Stomach smooth muscle (tissue), 2 donors: ENCODE measurements at regions not wholly inside any gene's neighbourhood (a gene's known extent, or its start where the extent isn't known, plus 50 kb on each side); places are given as distances from the start of the nearest gene placed in this dataset.

ENCODE experiments used
- H3K27ac ChIP-seq: one replicate; pipeline ENCODE4 v1.7.0; 2013; ENCODE audit warnings: mild to moderate bottlenecking, low read length, inconsistent platforms
- H3K27me3 ChIP-seq, 2 donors: one replicate each; pipeline ENCODE4 v1.7.0; 2013; ENCODE audit warnings: low read length in 2 of 2; ENCODE audit not compliant: insufficient read depth in 2 of 2, control insufficient read depth in 1 of 2
- H3K36me3 ChIP-seq, 2 donors: one replicate each; pipeline ENCODE4 v1.7.0; 2013; ENCODE audit warnings: low read length in 2 of 2; ENCODE audit not compliant: control insufficient read depth in 2 of 2, insufficient read depth in 2 of 2
- H3K4me1 ChIP-seq: one replicate; pipeline ENCODE4 v1.7.0; 2013; ENCODE audit warnings: low read length; ENCODE audit not compliant: control insufficient read depth, insufficient read depth
- H3K4me3 ChIP-seq, 2 donors: one replicate each; pipeline ENCODE4 v1.7.0; 2013; ENCODE audit warnings: low read length in 2 of 2
- H3K9ac ChIP-seq, 2 donors: one replicate each; pipeline ENCODE4 v1.7.0; 2013; ENCODE audit warnings: low read length in 2 of 2, mild to moderate bottlenecking in 1 of 2
- H3K9me3 ChIP-seq, 2 donors: one replicate each; pipeline ENCODE4 v1.7.0; 2013; ENCODE audit warnings: low read length in 2 of 2; ENCODE audit not compliant: control insufficient read depth in 2 of 2
- donor health status: healthy.
- donor health status: Pancreatic carcinoma.

DNA sequence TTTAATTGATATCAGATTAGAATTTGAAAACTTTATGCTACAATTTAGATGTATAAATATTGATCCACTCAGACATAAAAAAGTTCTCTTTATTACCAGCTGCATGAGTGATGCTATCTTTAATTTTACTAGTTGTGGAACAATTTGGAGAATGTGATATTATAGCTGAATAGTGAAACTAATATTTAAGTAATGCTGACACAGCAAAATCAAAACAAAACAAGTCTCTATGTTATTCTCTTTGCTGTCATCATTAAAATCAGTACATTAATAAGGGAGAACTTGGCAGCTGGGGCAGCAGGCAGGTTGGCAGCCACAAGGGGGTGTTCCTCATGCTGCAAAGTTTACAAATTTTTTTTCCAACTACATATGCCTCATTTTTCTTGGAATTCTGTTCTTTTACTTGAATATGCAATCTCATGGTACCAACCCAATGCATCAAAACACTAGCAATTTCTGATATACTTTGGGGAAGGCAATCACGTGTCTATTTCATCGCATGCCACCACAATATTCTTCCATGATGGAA lies 585.3 kb downstream of the FGF9 start:
- H3K27ac ChIP-seq: no peak overlapping the region
- H3K9ac ChIP-seq: no peak overlapping the region
- no peaks in the 10 kb centered on the region for H3K4me1 ChIP-seq
- no peaks in the 10 kb centered on the region for H3K27me3 ChIP-seq
- no peaks in the 10 kb centered on the region for H3K9me3 ChIP-seq
- H3K4me3 ChIP-seq: no peak overlapping the region
- no peaks in the 10 kb centered on the region for H3K36me3 ChIP-seq

DNA sequence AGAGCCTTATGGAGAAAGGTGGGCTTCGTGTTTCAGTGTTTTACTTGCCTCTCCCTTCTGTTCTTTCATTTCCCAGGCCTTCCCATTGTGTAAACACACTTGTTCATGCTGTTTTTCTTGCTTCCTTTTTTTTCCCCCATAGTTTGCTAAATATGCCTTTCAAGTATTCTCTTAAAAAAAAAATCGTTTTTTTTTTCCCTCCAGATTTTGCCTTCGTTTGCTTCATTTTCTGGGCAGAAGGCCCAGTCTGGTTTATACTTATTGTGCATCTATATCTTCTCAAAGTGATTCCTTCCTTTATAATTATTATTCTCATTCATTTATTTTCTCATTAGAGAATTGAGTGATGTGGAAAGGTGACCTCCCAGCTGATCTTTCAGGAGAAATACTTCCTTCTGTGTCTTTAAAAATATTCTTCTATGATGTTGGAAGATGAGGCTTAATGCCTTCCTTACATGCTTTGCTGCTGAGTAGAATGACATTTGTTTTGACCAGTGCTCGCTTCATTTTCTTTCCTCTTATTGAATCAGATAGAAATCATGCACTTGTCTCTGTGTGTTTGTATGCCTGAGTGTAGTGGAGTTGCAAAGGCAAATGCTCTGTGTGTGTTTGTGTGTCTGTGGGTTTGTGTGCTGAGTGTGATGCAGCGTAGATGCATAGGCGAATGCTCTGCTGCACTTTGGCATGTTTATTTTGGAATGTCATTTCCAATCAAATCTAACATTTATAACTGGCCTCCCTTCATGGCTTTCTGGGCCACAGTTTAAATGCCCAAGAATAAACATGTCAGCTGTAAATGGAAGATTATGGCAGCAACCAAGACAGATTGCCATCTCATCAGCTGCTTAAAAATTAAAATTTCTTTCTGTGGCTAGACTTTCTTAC lies 591.4 kb downstream of the FGF9 start:
- H3K4me1 ChIP-seq: no peaks in the 10 kb centered on the region
- H3K36me3 ChIP-seq: no peaks in the 10 kb centered on the region
- H3K4me3 ChIP-seq: no peak overlapping the region
- H3K27ac ChIP-seq: no peak overlapping the region
- no peak overlapping the region for H3K9ac ChIP-seq
- H3K9me3 ChIP-seq: peaks cover 0 to under 1% of the 10 kb centered on the region in 2 donors
- H3K27me3 ChIP-seq: no peaks in the 10 kb centered on the region

DNA sequence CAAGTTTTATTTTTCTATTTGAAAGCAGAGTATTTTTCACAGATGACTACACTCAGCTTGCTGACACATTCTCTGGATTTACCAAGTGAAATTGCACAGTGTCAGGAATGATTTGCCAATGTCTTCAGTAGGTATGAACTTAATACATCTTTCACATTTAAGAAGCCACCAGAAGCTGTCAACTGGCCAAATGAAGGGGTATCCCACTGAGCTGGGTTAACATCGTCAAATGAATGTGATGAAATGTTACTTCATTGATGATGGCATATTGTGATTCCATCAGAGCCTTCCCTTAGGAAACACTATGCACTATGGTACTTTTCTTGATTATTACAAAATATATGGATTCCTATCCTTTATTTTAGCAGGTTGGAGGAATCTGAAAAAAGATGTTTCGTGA lies 592.3 kb downstream of the FGF9 start:
- Histone ChIP-seq H3K4me1 (no peaks in the 10 kb centered on the region), H3K9me3 (peaks cover 3 to 4% of the 10 kb centered on the region in 2 donors), H3K4me3 (no peak overlapping the region), H3K9ac (no peak overlapping the region), H3K36me3 (no peaks in the 10 kb centered on the region), H3K27me3 (no peaks in the 10 kb centered on the region), H3K27ac (no peak overlapping the region)

DNA sequence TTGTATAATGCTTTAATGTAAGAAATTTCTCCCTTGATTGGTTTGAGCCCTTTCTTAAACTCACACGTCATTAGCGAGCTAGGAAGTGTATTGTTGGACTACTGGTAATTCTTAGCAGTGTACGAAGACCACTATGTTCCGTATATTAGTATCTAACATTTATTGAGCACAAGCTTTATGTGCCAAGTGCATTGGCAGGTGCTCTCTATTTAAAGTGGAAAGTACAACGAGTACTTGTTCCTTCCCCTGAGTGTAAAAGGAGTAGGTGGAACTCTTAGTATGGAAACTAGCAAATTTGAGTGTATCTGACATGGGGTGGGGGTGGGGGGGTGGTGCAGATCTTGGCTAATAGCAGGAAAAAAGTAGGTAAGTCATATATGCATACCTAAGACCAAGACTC lies 594.7 kb downstream of the FGF9 start:
- Histone ChIP-seq H3K27me3 (no peaks in the 10 kb centered on the region), H3K9ac (no peak overlapping the region), H3K27ac (no peak overlapping the region), H3K4me3 (no peak overlapping the region), H3K9me3 (peaks cover 3 to 4% of the 10 kb centered on the region in 2 donors), H3K36me3 (no peaks in the 10 kb centered on the region), H3K4me1 (no peaks in the 10 kb centered on the region)

DNA sequence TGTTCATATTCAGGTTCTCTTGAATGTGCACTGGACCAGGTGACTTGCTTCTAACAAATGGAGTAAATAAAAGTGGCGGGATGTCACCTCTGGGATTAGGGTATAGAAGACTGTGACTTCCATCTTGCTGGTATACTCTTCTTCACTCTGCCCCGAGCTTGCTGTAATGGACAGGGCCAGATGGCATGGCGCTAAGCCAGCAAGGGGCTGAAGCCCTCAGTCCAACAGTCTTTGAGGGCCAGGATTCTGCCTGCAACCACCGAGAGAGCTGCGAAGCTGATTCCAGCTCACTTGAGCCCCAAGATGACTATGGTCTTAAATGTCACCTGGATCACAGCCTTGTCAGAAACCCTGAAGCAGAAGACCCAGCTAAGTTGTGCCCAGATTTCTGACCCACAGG lies 600.0 kb downstream of the FGF9 start:
- Histone ChIP-seq H3K4me3 (no peak overlapping the region), H3K9ac (no peak overlapping the region), H3K9me3 (peaks cover 3 to 4% of the 10 kb centered on the region in 2 donors), H3K36me3 (no peaks in the 10 kb centered on the region), H3K4me1 (no peaks in the 10 kb centered on the region), H3K27ac (no peak overlapping the region), H3K27me3 (no peaks in the 10 kb centered on the region)

DNA sequence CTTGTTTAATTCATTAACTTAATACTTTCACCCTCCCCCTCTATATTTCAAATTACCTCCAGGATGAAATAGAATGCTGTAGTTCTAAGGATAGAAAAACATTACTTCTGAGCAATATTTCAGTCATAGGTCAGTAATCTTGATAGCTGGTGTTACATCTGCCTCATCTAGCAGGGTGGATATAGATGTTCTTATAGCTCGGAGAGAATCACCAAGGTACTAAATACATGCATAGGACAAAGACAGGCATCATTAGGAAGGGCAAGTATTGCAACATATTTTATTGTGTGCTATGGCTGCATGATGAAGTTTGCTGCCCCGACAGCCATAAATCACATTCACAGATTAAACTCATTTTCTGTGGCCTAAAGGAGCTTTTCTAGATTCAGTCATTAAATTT lies 601.0 kb downstream of the FGF9 start:
- Histone ChIP-seq H3K27ac (no peak overlapping the region), H3K9ac (no peak overlapping the region), H3K9me3 (peaks cover 3 to 4% of the 10 kb centered on the region in 2 donors), H3K4me3 (no peak overlapping the region), H3K36me3 (no peaks in the 10 kb centered on the region), H3K4me1 (no peaks in the 10 kb centered on the region), H3K27me3 (no peaks in the 10 kb centered on the region)

DNA sequence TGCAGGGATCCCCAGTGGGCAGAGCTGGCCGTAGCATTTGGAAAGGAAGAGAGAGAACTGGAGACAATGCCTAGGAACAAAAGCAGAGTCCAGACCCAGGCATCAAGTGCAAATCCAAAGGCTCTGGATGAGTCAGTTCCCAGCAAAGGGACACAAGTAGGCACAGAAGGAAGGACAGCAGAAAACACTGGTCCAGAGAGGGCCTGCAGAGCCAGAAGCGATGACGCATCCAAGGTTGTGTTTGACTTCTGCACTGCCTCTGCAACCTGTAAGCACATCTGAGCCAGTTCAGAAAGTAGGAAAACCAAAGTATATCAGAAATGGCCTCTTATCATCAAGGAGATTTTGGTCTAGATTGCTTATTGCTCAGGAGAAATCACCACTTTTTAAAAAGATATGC lies 604.5 kb downstream of the FGF9 start:
- Histone ChIP-seq H3K4me3 (no peak overlapping the region), H3K36me3 (no peaks in the 10 kb centered on the region), H3K27me3 (no peaks in the 10 kb centered on the region), H3K4me1 (no peaks in the 10 kb centered on the region), H3K9me3 (no peaks in the 10 kb centered on the region), H3K9ac (no peak overlapping the region), H3K27ac (no peak overlapping the region)

DNA sequence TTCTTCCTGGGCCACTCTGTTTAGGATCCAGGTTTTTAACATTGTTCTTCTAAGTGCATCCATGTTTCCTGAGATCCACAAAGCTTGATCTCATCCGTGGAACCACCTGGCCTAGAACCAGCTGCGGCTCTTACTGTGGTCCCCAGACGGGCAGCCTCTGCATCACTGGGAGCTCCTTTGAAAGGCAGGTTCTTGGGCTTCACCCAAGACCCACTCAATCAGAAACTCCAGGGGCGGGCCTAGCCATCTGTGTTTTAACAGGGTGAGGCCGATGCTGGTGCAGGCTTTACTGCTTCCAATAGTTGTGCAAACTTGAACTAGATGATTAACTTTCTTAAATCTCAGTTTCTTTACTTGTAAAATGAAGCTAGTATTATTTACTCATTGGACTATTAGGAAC lies 605.7 kb downstream of the FGF9 start:
- H3K4me3 ChIP-seq: no peak overlapping the region
- no peaks in the 10 kb centered on the region for H3K9me3 ChIP-seq
- H3K27me3 ChIP-seq: no peaks in the 10 kb centered on the region
- no peaks in the 10 kb centered on the region for H3K36me3 ChIP-seq
- H3K4me1 ChIP-seq: no peaks in the 10 kb centered on the region
- H3K27ac ChIP-seq: no peak overlapping the region
- H3K9ac ChIP-seq: no peak overlapping the region

DNA sequence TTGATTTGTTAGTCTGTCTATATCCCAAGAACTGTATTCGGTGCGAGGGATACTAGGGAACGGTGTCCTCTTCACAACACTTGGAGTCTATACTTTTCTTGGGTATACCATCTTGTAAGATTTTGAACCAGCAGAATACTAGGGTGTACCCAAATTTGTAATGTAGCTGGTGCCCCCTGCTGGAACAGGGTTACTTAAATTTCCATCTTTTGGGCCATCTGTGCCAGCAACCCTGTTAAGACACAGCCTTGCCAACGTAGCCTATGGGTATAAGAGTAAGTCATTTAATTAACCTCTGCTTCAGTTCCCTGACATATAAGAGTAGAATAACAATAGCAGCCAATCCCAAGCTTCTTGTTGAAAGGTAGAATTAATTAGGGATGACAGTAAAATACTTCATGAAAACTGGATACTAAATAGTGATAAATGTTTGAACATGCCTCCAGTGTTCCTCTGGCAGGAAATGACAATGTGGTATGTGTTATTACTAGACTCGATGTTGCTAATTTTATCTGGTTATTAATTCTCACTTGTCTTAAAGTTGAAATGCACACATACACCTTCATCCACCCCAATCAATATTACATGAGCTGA lies 607.6 kb downstream of the FGF9 start:
- no peak overlapping the region for H3K27ac ChIP-seq
- no peak overlapping the region for H3K9ac ChIP-seq
- H3K36me3 ChIP-seq: no peaks in the 10 kb centered on the region
- H3K27me3 ChIP-seq: no peaks in the 10 kb centered on the region
- no peaks in the 10 kb centered on the region for H3K9me3 ChIP-seq
- no peaks in the 10 kb centered on the region for H3K4me1 ChIP-seq
- no peak overlapping the region for H3K4me3 ChIP-seq

DNA sequence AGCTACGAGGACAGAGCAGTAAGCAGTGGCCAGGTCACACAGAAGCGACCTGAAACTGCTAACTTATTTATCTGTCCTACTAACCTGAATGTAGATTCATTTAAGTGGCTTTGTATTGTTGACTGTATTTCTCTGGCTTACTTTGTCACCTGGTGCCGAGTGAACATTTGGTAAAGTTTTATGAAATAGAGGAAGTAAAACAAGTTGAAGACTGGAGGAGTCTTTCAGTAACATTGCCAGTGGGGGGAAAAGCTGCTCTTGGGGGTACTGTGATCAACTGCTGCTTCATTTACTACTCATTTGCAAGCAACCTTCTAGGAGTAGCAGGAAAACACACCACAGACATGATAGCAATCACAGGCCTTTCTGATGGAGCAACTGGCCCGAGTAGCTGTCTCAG lies 615.0 kb downstream of the FGF9 start:
- Histone ChIP-seq H3K4me1 (no peaks in the 10 kb centered on the region), H3K9ac (no peak overlapping the region), H3K27me3 (no peaks in the 10 kb centered on the region), H3K36me3 (no peaks in the 10 kb centered on the region), H3K4me3 (no peak overlapping the region), H3K9me3 (no peaks in the 10 kb centered on the region), H3K27ac (no peak overlapping the region)

DNA sequence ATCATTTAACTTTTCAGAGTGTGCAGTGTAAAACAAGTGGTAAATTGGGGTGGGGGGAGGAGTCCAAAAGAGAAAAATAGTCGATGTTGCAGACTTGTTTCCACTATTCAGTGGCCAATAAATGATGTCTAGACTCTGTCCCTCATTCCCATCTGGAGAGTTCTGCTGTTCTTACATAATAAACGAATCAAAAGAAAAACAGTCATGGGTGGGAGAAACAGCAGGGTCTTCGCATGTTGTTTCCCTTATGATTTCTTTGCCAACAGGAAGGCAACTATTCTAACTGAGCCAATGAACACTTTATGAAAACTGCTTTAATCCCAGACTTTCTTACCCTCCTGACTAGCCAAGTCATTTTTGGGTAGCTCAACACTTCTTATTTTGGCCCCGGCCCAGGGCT lies 615.5 kb downstream of the FGF9 start:
- Histone ChIP-seq H3K9me3 (no peaks in the 10 kb centered on the region), H3K27ac (no peak overlapping the region), H3K36me3 (no peaks in the 10 kb centered on the region), H3K4me1 (no peaks in the 10 kb centered on the region), H3K27me3 (no peaks in the 10 kb centered on the region), H3K9ac (no peak overlapping the region), H3K4me3 (no peak overlapping the region)
